B cell (primary cell): ENCODE measurements at regions not wholly inside any gene's neighbourhood (a gene's known extent, or its start where the extent isn't known, plus 50 kb on each side); places are given as distances from the start of the nearest gene placed in this dataset.

Source experiments
- ATAC-seq: fragments of 200-7000 bp; cut with Tn5 transposase; one replicate; pipeline ENCODE4 v1.10.0; 2021; ENCODE audit warnings: low read depth, mild to moderate bottlenecking, moderate number of reproducible peaks, moderate library complexity
- CTCF ChIA-PET: fragments of 350-600 bp; sonication (Branson Sonifier 250); formaldehyde crosslinking; loops from one replicate; lab custom pipeline; 2021; ENCODE audit warnings: antibody characterized with exemption, inconsistent platforms; lab: Charles Lee
- POLR2A ChIA-PET: fragments of 350-600 bp; sonication (Branson Sonifier 250); formaldehyde crosslinking; loops from one replicate; lab custom pipeline; 2021; ENCODE audit warnings: antibody characterized with exemption; lab: Charles Lee
- DNase-seq: peaks from one replicate; pipeline ENCODE4 v3.0.0; 2013
- H2AFZ ChIP-seq: 2 replicates; pipeline ENCODE4 v1.6.1; 2012; ENCODE audit warnings: mild to moderate bottlenecking, low read depth, low read length; ENCODE audit not compliant: insufficient read depth, poor library complexity, severe bottlenecking
- H3K27ac ChIP-seq, 2 donors: 1 replicate in 1 of 2; 2 replicates in 1 of 2; pipeline ENCODE4 v1.5.1; 2012 to 2013; ENCODE audit warnings: low read length in 2 of 2, mild to moderate bottlenecking in 2 of 2, moderate library complexity in 1 of 2
- H3K27me3 ChIP-seq, 4 experiments: fragments of 200-600 bp in 1 of 4; sonication (generic) in 1 of 4; replicated peaks in 1 of 4; 1 replicate in 2 of 4; 2 replicates in 2 of 4; pipeline versions ENCODE4 v1.6.1 to v1.7.0; 2013 to 2016; ENCODE audit warnings: low read length in 3 of 4, mild to moderate bottlenecking in 2 of 4, mixed read lengths in 1 of 4, moderate library complexity in 1 of 4; ENCODE audit not compliant: insufficient read depth in 4 of 4, control insufficient read depth in 3 of 4; ENCODE audit errors: control extremely low read depth in 1 of 4
- H3K36me3 ChIP-seq, 2 experiments: replicated peaks in 1 of 2; 1 replicate in 1 of 2; 2 replicates in 1 of 2; pipeline versions ENCODE4 v1.6.1 to v1.7.1; 2013; ENCODE audit warnings: low read length in 1 of 2; ENCODE audit not compliant: insufficient read depth in 2 of 2, control insufficient read depth in 1 of 2; ENCODE audit errors: control extremely low read depth in 1 of 2, extremely low read depth in 1 of 2
- H3K4me1 ChIP-seq, 2 donors: fragments of 200-600 bp in 1 of 2; sonication (generic) in 1 of 2; 1 replicate in 1 of 2; 2 replicates in 1 of 2; pipeline versions ENCODE4 v1.5.1 to v1.6.1; 2013 to 2017; ENCODE audit warnings: low read length in 2 of 2; ENCODE audit not compliant: control insufficient read depth in 2 of 2, insufficient read depth in 2 of 2
- H3K4me2 ChIP-seq: replicated peaks from 2 replicates; pipeline ENCODE3; 2012; ENCODE audit warnings: mild to moderate bottlenecking, low read depth, low read length; ENCODE audit not compliant: poor library complexity, severe bottlenecking
- H3K4me3 ChIP-seq, 5 experiments: fragments of 200-600 bp in 1 of 5; sonication (generic) in 1 of 5; 1 replicate in 3 of 5; 2 replicates in 2 of 5; pipeline versions ENCODE4 v1.5.1 to v1.7.0; 2011 to 2016; ENCODE audit warnings: low read length in 4 of 5, mild to moderate bottlenecking in 4 of 5, low read depth in 2 of 5, control low read depth in 1 of 5, moderate library complexity in 1 of 5; ENCODE audit not compliant: insufficient read depth in 1 of 5; ENCODE audit errors: control extremely low read depth in 1 of 5, extremely low read depth in 1 of 5
- H3K79me2 ChIP-seq: fragments of 200-600 bp; sonication (generic); one replicate; pipeline ENCODE4 v1.6.0; 2016; ENCODE audit warnings: low read length; ENCODE audit not compliant: control insufficient read depth, insufficient read depth
- H3K9ac ChIP-seq: fragments of 200-600 bp; sonication (generic); 2 replicates; pipeline ENCODE4 v1.6.1; 2017; ENCODE audit warnings: mild to moderate bottlenecking, low read length, moderate library complexity
- H3K9me3 ChIP-seq, 3 donors: one replicate each; pipeline versions ENCODE4 v1.6.1 to v1.7.1; 2013; ENCODE audit warnings: low read length in 2 of 3; ENCODE audit not compliant: control insufficient read depth in 2 of 3, insufficient read depth in 1 of 3; ENCODE audit errors: control extremely low read depth in 1 of 3
- H4K20me1 ChIP-seq: 2 replicates; pipeline ENCODE4 v1.6.0; 2012; ENCODE audit warnings: mild to moderate bottlenecking, low read length; ENCODE audit not compliant: insufficient read depth, control insufficient read depth, poor library complexity, severe bottlenecking
- H3K27ac Mint-ChIP-seq: one replicate; pipeline ENCODE4 v1.8.0; 2021; ENCODE audit warnings: mixed read lengths
- H3K27me3 Mint-ChIP-seq: one replicate; pipeline ENCODE4 v1.8.0; 2021; ENCODE audit warnings: mixed read lengths
- H3K4me1 Mint-ChIP-seq: one replicate; pipeline ENCODE4 v1.8.0; 2021; ENCODE audit warnings: mixed read lengths
- H3K4me3 Mint-ChIP-seq: one replicate; pipeline ENCODE4 v1.8.0; 2021; ENCODE audit warnings: mixed read lengths
- H3K9me3 Mint-ChIP-seq: one replicate; pipeline ENCODE4 v1.8.0; 2022; ENCODE audit warnings: mixed read lengths; ENCODE audit not compliant: insufficient read depth
- EZH2 ChIP-seq: IDR thresholded peaks from 2 replicates; pipeline ENCODE4 v1.6.1; 2012; ENCODE audit warnings: borderline replicate concordance, low read depth, mild to moderate bottlenecking, moderate library complexity, low read length; ENCODE audit not compliant: insufficient read depth, poor library complexity, severe bottlenecking
- WGBS: methylation state at CpG from one replicate; pipeline ENCODE4 v1.1.5; 2013; ENCODE audit warnings: missing lambda C conversion rate; ENCODE audit not compliant: insufficient coverage; 5-methylcytosine and 5-hydroxymethylcytosine counted together
- intact Hi-C: fragments of 100-400 bp; cut with micrococcal nuclease; formaldehyde crosslinking; loops from one replicate; pipeline ENCODE4 v1.10.0; 2022
- TF ChIP-seq, protein P1 (sequence below): fragments of 200-600 bp; IDR thresholded peaks from one replicate; pipeline ENCODE4 v1.8.0; 2022; ENCODE audit warnings: antibody characterized with exemption, mild to moderate bottlenecking

DNA sequence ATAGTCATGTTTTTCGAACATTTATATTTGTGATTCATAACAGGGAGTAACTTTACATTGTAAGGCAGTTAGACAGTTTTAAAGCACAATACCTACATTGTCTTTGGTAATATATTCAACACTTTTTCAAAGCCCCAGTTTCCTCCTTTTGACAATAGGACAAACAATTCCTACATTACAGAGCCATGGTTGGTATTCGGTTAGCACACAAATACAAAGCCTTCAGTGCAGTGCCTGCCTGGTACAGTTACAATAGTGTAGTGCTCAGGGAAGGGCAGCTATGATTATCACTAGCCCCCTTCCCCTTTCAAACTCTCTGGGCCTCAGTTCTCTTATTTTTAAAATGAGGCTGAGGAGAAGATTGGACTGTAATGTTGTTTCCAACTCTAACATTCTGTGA, 207.8 kb downstream of the TPBG start:
- Histone ChIP-seq H3K27ac (no peak overlapping the region), H3K4me2 (no peak overlapping the region), H3K4me3 (no peak overlapping the region), H3K36me3 (no peaks in the 10 kb centered on the region), H2AFZ (no peak overlapping the region), H3K27me3 (no peaks in the 10 kb centered on the region), H3K4me1 (no peaks in the 10 kb centered on the region), H3K9me3 (peaks cover 2 to 3% (median 3%) of the 10 kb centered on the region in 3 donors), H4K20me1 (no peaks in the 10 kb centered on the region), H3K9ac (no peak overlapping the region), H3K79me2 (no peaks in the 10 kb centered on the region)
- Mint-ChIP-seq H3K4me1 (no peaks in the 10 kb centered on the region), H3K27me3 (no peaks in the 10 kb centered on the region), H3K4me3 (no peak overlapping the region), H3K9me3 (peaks cover 2% of the 10 kb centered on the region), H3K27ac (no peak overlapping the region)
- CTCF ChIA-PET: no interaction called here
- POLR2A ChIA-PET: no interaction called here
- no peak for TF ChIP-seq EZH2
- TF ChIP-seq, protein P1, sequence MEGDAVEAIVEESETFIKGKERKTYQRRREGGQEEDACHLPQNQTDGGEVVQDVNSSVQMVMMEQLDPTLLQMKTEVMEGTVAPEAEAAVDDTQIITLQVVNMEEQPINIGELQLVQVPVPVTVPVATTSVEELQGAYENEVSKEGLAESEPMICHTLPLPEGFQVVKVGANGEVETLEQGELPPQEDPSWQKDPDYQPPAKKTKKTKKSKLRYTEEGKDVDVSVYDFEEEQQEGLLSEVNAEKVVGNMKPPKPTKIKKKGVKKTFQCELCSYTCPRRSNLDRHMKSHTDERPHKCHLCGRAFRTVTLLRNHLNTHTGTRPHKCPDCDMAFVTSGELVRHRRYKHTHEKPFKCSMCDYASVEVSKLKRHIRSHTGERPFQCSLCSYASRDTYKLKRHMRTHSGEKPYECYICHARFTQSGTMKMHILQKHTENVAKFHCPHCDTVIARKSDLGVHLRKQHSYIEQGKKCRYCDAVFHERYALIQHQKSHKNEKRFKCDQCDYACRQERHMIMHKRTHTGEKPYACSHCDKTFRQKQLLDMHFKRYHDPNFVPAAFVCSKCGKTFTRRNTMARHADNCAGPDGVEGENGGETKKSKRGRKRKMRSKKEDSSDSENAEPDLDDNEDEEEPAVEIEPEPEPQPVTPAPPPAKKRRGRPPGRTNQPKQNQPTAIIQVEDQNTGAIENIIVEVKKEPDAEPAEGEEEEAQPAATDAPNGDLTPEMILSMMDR: no peak
- no peak for ATAC-seq
- no peak for DNase-seq
- WGBS: no CpG with 5 or more reads among the region's 2 CpGs
- intact Hi-C loops: no loop called here

DNA sequence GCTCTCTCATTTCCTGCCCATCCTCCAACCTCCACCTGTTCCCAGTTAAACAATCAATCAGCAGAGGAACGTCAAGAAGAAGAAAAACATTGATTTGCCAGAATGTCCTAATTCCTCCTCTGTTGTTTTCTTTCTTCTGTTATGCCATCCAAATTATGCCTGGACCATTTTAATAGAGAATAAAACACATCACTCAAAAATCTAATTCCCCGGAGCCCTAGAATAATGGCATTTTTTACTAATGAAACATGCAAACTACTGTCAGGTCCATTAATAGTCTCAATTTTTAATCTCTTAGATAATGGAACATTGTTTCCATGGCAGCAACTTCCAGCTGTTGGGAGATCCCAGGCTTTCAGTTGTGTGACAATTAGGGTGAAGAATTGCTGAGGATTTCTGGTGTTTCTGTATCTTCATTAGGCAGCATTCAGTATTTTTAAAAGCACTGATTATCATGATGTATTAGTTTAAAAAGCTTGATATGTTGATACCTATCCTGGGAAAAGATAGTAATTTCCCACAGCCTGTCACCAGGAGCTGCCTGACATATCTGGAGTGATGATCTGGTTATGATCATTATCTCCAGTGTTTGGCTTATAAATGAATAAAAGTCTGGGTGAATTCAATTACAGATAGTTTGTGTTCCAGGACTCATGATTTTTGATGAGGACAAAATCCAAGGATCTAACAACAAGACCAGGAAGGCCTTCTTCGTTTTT, 209.8 kb downstream of the TPBG start:
- intact Hi-C loops: no loop called here
- no peak overlapping the region for H2AFZ ChIP-seq

More for the DNA sequence above, 209.8 kb downstream of the TPBG start:
- peaks cover under 1 to 3% (median 2%) of the 10 kb centered on the region in 3 donors for H3K9me3 ChIP-seq
- H3K79me2 ChIP-seq: no peaks in the 10 kb centered on the region
- no peak overlapping the region for H3K4me2 ChIP-seq
- ChIA-PET POLR2A (no interaction called here), CTCF (no interaction called here)
- H3K4me3 Mint-ChIP-seq: no peak overlapping the region
- no peak for DNase-seq
- H3K9me3 Mint-ChIP-seq: peaks cover 2% of the 10 kb centered on the region
- TF ChIP-seq, protein P1: no peak
- no peak for TF ChIP-seq EZH2
- H3K4me3 ChIP-seq: no peak overlapping the region
- H3K27me3 Mint-ChIP-seq: no peaks in the 10 kb centered on the region
- no peaks in the 10 kb centered on the region for H3K27me3 ChIP-seq
- no peaks in the 10 kb centered on the region for H3K36me3 ChIP-seq
- H3K27ac ChIP-seq: no peak overlapping the region
- H3K4me1 Mint-ChIP-seq: no peaks in the 10 kb centered on the region
- WGBS: 60% methylated on average over 1 of the region's 3 CpGs
- no peak overlapping the region for H3K27ac Mint-ChIP-seq
- no peak for ATAC-seq
- H4K20me1 ChIP-seq: no peaks in the 10 kb centered on the region
- H3K4me1 ChIP-seq: no peaks in the 10 kb centered on the region
- no peak overlapping the region for H3K9ac ChIP-seq
